Liver (tissue), 3 donors: ENCODE measurements at regions not wholly inside any gene's neighbourhood (a gene's known extent, or its start where the extent isn't known, plus 50 kb on each side); places are given as distances from the start of the nearest gene placed in this dataset.

ENCODE experiments used
- EGR1 ChIP-seq, 2 donors: IDR thresholded peaks; 2 replicates each; pipeline ENCODE4 v1.6.1; 2016 to 2018; ENCODE audit warnings: antibody characterized with exemption in 2 of 2, low read depth in 2 of 2
- MAX ChIP-seq: IDR thresholded peaks from 2 replicates; pipeline ENCODE4 v1.6.1; 2016; ENCODE audit warnings: antibody characterized with exemption
- TF ChIP-seq, protein P1 (sequence below): fragments of 150-350 bp; IDR thresholded peaks from 2 replicates; pipeline ENCODE4 v1.5.1; 2017; ENCODE audit warnings: improper control_type of control experiment, low read depth, low read length; ENCODE audit not compliant: missing input control
- TF ChIP-seq, protein P2 (sequence below): IDR thresholded peaks from 2 replicates; pipeline ENCODE4 v1.6.1; 2016; ENCODE audit warnings: antibody characterized with exemption, mild to moderate bottlenecking
- donor health status: healthy.
- donor health status: healthy.

DNA sequence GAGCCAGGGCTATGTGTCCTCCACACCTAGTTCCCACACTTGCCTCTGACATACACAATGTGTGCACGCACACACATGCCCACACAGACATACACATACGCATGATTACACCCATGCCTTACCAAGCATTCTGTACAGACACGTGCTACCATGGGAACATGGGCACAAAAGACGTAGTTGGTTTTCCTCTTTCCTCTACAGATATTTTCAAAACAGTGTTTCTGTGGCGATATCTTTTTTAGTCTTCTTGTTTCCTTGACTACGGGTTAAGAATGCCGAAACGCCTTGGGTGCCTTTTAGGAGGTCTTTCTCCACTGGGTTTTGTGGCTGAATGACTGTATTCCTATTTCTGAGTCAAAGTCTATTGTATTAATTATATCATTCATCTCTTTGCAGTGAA, 75.5 kb upstream of the SPTBN1 start:
- TF ChIP-seq, protein P1, sequence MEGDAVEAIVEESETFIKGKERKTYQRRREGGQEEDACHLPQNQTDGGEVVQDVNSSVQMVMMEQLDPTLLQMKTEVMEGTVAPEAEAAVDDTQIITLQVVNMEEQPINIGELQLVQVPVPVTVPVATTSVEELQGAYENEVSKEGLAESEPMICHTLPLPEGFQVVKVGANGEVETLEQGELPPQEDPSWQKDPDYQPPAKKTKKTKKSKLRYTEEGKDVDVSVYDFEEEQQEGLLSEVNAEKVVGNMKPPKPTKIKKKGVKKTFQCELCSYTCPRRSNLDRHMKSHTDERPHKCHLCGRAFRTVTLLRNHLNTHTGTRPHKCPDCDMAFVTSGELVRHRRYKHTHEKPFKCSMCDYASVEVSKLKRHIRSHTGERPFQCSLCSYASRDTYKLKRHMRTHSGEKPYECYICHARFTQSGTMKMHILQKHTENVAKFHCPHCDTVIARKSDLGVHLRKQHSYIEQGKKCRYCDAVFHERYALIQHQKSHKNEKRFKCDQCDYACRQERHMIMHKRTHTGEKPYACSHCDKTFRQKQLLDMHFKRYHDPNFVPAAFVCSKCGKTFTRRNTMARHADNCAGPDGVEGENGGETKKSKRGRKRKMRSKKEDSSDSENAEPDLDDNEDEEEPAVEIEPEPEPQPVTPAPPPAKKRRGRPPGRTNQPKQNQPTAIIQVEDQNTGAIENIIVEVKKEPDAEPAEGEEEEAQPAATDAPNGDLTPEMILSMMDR, result no peak
- TF ChIP-seq MAX (no peak), EGR1 (IDR thresholded peaks at IDR 0.05; ENCODE audit: low read depth in 2 of 2) (no peak)
- TF ChIP-seq, protein P2, sequence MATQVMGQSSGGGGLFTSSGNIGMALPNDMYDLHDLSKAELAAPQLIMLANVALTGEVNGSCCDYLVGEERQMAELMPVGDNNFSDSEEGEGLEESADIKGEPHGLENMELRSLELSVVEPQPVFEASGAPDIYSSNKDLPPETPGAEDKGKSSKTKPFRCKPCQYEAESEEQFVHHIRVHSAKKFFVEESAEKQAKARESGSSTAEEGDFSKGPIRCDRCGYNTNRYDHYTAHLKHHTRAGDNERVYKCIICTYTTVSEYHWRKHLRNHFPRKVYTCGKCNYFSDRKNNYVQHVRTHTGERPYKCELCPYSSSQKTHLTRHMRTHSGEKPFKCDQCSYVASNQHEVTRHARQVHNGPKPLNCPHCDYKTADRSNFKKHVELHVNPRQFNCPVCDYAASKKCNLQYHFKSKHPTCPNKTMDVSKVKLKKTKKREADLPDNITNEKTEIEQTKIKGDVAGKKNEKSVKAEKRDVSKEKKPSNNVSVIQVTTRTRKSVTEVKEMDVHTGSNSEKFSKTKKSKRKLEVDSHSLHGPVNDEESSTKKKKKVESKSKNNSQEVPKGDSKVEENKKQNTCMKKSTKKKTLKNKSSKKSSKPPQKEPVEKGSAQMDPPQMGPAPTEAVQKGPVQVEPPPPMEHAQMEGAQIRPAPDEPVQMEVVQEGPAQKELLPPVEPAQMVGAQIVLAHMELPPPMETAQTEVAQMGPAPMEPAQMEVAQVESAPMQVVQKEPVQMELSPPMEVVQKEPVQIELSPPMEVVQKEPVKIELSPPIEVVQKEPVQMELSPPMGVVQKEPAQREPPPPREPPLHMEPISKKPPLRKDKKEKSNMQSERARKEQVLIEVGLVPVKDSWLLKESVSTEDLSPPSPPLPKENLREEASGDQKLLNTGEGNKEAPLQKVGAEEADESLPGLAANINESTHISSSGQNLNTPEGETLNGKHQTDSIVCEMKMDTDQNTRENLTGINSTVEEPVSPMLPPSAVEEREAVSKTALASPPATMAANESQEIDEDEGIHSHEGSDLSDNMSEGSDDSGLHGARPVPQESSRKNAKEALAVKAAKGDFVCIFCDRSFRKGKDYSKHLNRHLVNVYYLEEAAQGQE, result no peak
